ENCODE measurements at regions not wholly inside any gene's neighbourhood (a gene's known extent, or its start where the extent isn't known, plus 50 kb on each side); places are given as distances from the start of the nearest gene placed in this dataset.
"Not testable (repeated sequence)": the region's sequence is repeated elsewhere in the genome, so short reads cannot be mapped to it uniquely, and the experiment has no call there.

DNA sequence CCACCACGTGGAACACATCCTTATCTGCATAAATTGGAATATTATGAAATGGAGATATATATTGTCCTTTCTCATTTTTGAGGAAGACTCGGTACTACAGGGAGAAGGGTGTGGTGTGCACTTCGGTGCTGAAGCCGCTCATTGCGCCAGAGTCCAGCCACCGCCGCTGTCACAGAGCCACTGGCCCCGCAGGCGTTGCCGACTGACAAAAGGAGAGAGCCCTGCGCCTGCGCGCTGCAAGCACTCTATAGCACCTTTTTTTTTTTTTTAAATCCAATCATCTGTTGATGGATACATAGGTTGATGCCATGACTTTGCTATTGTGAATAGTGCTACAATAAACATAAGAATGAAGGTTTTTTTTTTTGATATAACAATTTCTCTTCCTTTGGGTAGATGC is 130.0 kb upstream of the TBC1D5 start:
- Histone ChIP-seq H3K9me3 (ENCODE audit: low read depth, low read length) (no peaks in the 10 kb centered on the region), H3K4me1 (ENCODE audit: insufficient read depth, low read length) (peaks cover 7% of the 10 kb centered on the region), H3K4me3 (ENCODE audit: low read length) (no peak overlapping the region), H3K27me3 (ENCODE audit: insufficient read depth, low read length) (no peaks in the 10 kb centered on the region)

DNA sequence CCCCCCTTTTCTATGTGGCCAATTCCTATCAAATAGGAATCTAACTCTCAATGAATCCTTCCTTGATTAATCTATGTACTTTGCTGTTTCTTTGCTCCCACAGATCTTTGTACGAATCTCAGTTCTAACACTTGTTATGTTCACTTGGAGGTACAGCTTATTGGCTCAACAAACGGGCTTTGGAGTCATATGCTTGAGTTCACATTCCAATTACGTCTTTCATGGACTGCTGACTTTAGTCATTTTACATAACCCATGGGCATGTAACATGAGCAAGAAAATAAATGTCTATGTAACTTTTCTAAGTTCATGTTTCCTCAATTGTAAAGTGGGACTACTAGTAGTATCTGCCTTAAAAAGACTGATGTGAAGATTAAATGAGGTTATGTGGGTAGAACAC is 123.2 kb upstream of the TBC1D5 start:
- Histone ChIP-seq H3K9me3 (ENCODE audit: low read depth, low read length) (no peaks in the 10 kb centered on the region), H3K4me1 (ENCODE audit: insufficient read depth, low read length) (no peaks in the 10 kb centered on the region), H3K27me3 (ENCODE audit: insufficient read depth, low read length) (no peaks in the 10 kb centered on the region), H3K4me3 (ENCODE audit: low read length) (no peak overlapping the region)

DNA sequence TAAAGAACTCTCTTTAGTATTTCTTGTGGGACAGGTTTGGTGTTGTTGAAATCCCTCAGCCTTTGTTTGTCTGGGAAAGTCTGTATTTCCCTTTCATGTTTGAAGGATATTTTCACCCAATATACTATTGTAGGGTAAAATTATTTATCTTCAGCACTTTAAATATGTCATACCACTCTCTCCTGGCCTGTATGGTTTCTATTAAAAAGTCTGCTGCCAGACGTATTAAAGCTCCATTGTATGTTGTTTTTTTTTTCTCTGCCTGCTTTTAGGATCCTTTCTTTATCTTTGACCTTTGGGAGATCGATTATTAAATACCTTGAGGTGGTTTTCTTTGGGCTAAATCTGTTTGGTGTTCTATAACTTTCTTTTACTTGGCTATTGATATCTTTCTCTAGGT is 119.0 kb upstream of the TBC1D5 start:
- H3K27me3 ChIP-seq (ENCODE audit: insufficient read depth, low read length): no peaks in the 10 kb centered on the region
- H3K4me3 ChIP-seq (ENCODE audit: low read length): no peak overlapping the region
- no peaks in the 10 kb centered on the region for H3K4me1 ChIP-seq (ENCODE audit: insufficient read depth, low read length)
- H3K9me3 ChIP-seq (ENCODE audit: low read depth, low read length): no peaks in the 10 kb centered on the region

DNA sequence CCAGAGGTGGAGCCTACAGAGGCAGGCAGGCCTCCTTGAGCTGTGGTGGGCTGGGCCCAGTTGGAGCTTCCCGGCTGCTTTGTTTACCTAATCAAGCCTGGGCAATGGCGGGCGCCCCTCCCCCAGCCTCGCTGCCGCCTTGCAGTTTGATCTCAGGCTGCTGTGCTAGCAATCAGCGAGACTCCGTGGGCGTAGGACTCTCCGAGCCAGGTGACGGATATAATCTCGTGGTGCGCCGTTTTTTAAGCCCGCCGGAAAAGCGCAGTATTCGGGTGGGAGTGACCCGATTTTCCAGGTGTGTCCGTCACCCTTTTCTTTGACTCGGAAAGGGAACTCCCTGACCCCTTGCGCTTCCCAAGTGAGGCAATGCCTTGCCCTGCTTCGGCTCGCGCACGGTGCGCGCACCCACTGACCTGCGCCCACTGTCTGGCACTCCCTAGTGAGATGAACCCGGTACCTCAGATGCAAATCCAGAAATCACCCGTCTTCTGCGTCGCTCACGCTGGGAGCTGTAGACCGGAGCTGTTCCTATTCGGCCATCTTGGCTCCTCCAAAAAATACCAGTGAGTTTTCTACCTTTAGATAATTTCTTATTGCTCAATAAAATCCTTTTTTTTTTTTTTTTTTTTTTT is 118.5 kb upstream of the TBC1D5 start:
- not testable (repeated sequence) for H3K4me3 ChIP-seq (ENCODE audit: low read length); H3K9me3 ChIP-seq (ENCODE audit: low read depth, low read length); H3K27me3 ChIP-seq (ENCODE audit: insufficient read depth, low read length); H3K4me1 ChIP-seq (ENCODE audit: insufficient read depth, low read length)

DNA sequence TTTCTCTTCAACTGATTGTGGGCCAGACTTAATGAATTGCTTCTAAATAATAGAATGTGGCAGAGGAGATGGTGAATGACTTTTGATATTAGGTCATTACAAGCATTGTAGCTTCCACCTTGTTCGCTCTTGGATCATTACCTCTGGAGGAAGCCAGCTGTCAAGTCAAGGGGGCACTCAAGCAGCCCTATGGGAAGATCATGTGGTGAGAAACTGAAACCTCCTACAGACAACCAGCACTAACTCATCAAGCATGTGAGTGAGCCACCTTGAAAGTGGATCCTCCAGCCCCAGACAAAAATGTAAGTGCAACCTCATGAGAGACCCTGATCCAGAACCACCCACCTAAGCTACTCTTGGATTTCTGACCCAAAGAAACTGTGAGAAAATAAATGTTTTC is 109.8 kb upstream of the TBC1D5 start:
- Histone ChIP-seq H3K27me3 (ENCODE audit: insufficient read depth, low read length) (no peaks in the 10 kb centered on the region), H3K4me3 (ENCODE audit: low read length) (no peak overlapping the region), H3K4me1 (ENCODE audit: insufficient read depth, low read length) (no peaks in the 10 kb centered on the region), H3K9me3 (ENCODE audit: low read depth, low read length) (no peaks in the 10 kb centered on the region)

DNA sequence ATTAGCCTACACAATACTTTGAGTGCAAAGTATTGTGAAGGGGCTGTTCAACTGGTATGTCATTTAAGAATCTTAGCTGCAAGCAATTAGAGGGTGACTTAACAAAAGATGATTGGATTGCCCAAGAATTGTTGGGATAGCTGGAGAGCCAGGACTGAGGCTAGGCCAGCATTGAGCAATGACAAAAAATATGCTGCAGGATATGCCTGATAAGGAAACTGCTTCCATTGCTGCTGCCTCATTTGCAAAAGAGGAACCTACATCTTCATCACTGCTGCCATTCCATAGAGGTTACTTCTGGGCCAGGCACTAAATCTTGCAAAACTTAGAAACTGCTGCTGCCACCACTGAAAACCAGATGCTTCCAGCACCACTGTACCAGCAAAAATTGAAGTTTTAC is 108.0 kb upstream of the TBC1D5 start:
- Histone ChIP-seq H3K27me3 (ENCODE audit: insufficient read depth, low read length) (no peaks in the 10 kb centered on the region), H3K9me3 (ENCODE audit: low read depth, low read length) (no peaks in the 10 kb centered on the region), H3K4me1 (ENCODE audit: insufficient read depth, low read length) (no peaks in the 10 kb centered on the region), H3K4me3 (ENCODE audit: low read length) (no peak overlapping the region)

DNA sequence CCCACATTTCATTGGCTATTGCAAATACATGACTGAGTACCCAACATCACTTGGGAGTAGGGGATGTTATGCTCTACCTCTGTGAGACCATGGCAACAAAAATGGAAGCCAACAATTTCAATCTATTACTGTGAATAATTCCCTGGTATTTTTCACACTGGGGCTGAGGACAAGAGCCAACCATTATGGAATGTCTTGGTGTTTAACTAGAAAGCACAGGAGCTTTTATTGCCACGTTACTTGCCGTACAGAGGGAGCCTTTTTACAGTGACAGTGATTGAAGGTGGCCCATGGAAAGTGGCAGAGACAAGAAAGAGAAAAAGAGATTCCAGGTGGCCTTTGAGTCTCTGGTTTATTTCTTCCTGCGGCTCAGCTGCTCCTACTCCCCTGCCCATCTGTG is 105.7 kb upstream of the TBC1D5 start:
- Histone ChIP-seq H3K9me3 (ENCODE audit: low read depth, low read length) (no peaks in the 10 kb centered on the region), H3K27me3 (ENCODE audit: insufficient read depth, low read length) (no peaks in the 10 kb centered on the region), H3K4me1 (ENCODE audit: insufficient read depth, low read length) (no peaks in the 10 kb centered on the region), H3K4me3 (ENCODE audit: low read length) (no peak overlapping the region)

DNA sequence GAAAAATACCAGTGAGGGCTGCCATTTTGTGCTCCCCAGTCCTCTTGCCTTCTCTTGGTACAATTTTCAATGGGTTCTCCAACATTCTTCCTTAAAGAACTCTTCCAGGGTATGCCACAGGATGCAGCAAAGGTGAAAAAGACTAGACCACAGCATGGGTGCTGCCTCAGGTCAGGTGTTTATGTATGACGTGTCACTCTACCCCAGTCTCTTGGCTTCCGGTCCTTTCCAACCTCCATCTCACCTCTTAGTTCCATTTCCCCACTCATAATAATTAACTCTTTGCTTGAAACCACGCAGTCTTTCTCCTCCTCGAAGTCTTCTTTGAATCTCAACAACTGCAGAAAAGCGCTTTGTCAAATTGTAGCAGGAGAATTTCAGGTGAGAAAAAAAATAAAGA is 104.7 kb upstream of the TBC1D5 start:
- H3K9me3 ChIP-seq (ENCODE audit: low read depth, low read length): no peaks in the 10 kb centered on the region
- no peak overlapping the region for H3K4me3 ChIP-seq (ENCODE audit: low read length)
- no peaks in the 10 kb centered on the region for H3K27me3 ChIP-seq (ENCODE audit: insufficient read depth, low read length)
- no peaks in the 10 kb centered on the region for H3K4me1 ChIP-seq (ENCODE audit: insufficient read depth, low read length)

DNA sequence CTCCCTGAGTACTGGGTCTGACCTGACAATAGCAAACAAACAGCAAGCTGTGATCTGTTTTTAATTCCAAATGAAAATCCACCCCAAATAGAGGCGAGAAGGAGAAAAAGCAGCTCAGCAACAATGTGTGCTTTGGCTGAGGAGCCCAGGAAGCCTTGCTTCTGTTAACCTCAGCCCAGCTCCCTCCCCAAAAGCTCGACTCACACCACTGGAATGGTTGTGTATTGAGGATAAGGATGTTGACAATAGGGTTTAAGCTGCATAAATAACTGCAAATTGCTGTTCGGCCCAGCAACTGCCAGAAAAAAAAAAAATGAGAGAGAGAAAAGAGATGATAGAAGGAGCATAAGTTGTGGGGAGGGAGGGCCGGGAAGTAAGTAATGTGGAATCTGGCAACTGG is 104.0 kb upstream of the TBC1D5 start:
- Histone ChIP-seq H3K4me1 (ENCODE audit: insufficient read depth, low read length) (no peaks in the 10 kb centered on the region), H3K4me3 (ENCODE audit: low read length) (no peak overlapping the region), H3K27me3 (ENCODE audit: insufficient read depth, low read length) (no peaks in the 10 kb centered on the region), H3K9me3 (ENCODE audit: low read depth, low read length) (no peaks in the 10 kb centered on the region)

DNA sequence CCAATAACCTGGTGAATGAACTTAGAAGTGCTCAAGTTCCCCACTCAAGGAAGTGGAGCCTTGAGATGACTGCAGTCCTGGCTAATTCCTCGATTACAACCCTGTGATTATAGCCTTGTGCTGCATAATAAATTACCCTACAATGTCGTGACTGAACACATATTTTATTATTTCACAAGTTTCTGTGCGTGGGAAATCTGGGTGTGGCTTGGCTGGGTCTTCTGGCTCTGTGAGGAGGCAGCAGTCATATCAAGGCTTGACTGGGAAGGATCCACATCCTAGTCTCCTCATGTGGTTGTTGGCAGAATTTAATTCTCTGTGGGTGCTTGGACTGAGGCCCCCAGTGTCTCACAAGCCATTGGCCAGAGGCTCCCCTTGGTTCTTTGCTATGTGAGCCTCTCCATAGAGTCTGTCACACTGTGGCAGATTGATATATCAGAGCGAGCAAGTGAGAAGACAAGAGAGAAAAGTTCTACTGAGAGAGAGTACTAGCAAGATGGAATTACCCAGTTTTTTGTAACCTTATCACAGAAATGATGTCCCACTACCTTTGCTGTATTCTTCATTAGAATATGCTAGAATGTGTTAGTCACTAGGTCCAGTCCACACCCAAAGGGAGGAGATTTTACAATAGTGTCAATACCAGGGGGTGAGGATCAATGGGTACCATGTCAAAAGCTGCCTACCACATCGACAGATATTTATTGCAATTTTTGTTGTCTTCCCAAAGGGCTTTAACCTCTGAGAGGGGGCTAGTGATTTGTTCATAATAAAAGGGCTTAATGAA is 102.8 kb upstream of the TBC1D5 start:
- Histone ChIP-seq H3K27me3 (ENCODE audit: insufficient read depth, low read length) (no peaks in the 10 kb centered on the region), H3K4me1 (ENCODE audit: insufficient read depth, low read length) (peaks cover 4% of the 10 kb centered on the region), H3K4me3 (ENCODE audit: low read length) (no peak overlapping the region)

DNA sequence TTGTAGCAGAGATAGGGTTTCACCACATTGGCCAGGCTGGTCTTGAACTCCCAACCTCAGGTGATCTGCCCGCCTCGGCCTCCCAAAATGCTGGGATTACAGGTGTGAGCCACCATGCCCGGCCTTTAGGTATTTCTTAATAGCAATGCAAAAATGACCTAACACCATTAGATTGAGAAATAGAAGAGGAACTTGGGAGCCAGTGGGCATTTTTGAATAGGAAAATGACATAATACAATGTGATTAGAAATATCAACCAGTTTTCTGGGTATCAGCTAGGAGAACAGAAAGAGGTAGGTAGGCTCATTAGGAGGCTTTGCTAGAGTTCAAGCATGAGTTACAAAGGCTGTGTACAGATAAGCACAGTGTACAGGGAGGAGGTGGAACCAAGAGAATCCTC is 101.8 kb upstream of the TBC1D5 start:
- peaks cover 4% of the 10 kb centered on the region for H3K4me1 ChIP-seq (ENCODE audit: insufficient read depth, low read length)
- no peak overlapping the region for H3K4me3 ChIP-seq (ENCODE audit: low read length)
- H3K27me3 ChIP-seq (ENCODE audit: insufficient read depth, low read length): no peaks in the 10 kb centered on the region
- no peaks in the 10 kb centered on the region for H3K9me3 ChIP-seq (ENCODE audit: low read depth, low read length)

More for the DNA sequence above, 102.8 kb upstream of the TBC1D5 start:
- H3K9me3 ChIP-seq (ENCODE audit: low read depth, low read length): no peaks in the 10 kb centered on the region

DNA sequence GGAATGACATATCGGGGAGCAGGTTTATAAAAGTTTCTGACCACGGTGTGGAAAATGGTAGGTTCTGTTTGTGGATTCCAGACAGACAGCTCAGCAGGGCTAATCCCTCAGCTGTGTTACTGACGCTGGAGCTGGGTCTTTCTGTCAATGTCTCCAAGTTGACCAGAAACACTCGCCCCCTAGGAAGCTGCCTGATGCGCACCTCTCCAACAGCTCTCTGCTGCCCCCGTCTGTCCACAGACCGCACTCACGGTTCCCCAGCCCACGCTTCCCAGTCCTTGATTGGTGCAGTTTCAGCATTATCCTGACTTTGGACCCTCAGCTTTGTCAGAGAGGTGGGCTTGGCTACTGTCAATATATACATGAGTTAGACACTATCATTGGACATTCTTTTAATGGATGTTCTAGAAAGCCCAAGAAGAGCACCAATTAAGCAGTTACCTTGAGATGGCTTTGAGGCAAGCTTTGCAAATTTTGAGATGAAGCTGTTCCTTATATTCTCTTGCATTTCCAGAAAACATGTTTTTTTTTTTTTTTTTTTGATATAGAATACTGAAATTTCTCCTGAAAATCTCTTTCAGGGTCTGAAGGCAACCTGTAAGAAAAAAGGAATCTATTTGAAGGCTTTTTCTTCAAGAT is 98.9 kb upstream of the TBC1D5 start:
- H3K27me3 ChIP-seq (ENCODE audit: insufficient read depth, low read length): peaks cover 5% of the 10 kb centered on the region
- peaks cover 4% of the 10 kb centered on the region for H3K4me1 ChIP-seq (ENCODE audit: insufficient read depth, low read length)
- H3K4me3 ChIP-seq (ENCODE audit: low read length): no peak overlapping the region
- no peaks in the 10 kb centered on the region for H3K9me3 ChIP-seq (ENCODE audit: low read depth, low read length)

DNA sequence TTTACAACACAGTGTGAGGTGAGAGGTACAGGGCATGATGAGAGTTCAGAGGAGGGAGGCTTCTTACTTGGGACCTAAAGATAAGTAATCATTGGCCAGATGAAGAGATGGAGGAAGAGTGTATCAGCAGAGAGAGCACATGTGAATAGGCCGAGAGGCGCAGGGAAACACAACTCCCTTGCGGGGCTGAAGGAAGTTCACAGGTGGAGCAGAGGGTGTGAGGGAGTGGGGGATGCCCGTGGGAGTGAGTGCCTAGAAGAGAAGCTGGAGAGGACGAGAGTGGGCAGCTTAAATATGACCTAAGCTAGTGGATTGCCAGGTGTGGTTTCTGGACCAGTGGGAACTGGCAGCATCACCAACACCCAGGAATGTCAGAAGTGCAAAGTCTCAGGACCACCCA is 98.2 kb upstream of the TBC1D5 start:
- no peak overlapping the region for H3K4me3 ChIP-seq (ENCODE audit: low read length)
- H3K4me1 ChIP-seq (ENCODE audit: insufficient read depth, low read length): peaks cover 4% of the 10 kb centered on the region
- H3K27me3 ChIP-seq (ENCODE audit: insufficient read depth, low read length): peaks cover 5% of the 10 kb centered on the region
- no peaks in the 10 kb centered on the region for H3K9me3 ChIP-seq (ENCODE audit: low read depth, low read length)

DNA sequence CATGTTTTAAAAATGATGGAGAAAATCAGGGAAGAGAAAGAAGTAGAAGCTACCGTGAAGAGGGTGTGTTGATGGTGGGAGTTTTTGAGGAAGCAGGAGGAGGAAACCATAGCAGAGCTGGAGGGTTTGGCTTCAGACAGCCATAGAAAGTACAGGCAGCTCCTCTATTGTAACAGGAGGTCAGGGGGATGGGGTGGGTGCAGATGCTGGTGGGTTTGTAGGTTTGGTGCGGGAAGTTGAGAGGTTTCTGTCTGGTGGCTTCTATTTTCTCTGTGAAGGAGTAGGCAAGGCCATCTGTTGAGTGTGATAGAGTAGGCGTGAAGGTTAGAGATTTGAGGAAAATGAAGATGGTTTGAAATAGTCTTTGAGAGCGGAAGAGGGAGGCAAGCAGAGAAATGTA is 97.7 kb upstream of the TBC1D5 start:
- H3K9me3 ChIP-seq (ENCODE audit: low read depth, low read length): no peaks in the 10 kb centered on the region
- H3K27me3 ChIP-seq (ENCODE audit: insufficient read depth, low read length): peaks cover 5% of the 10 kb centered on the region
- H3K4me3 ChIP-seq (ENCODE audit: low read length): no peak overlapping the region
- H3K4me1 ChIP-seq (ENCODE audit: insufficient read depth, low read length): peaks cover 4% of the 10 kb centered on the region

DNA sequence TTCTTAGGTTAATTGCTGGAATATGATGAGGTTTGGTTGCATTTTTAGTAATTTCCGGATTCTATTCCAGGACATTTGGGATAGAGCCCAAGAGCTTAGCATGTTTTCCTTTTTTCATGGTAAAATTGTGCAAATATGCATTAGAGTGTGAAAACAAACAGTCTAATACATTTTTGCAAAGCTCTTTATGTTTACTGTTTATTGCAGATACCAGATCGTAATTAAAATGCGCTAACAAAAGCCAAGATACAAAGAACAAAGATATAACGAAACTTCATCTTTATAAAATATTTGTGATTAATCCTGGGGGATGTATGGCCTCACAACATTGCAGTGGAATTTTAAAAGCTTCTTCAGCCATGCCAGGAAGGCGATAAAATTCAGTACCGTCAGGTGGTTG is 94.5 kb upstream of the TBC1D5 start:
- Histone ChIP-seq H3K9me3 (ENCODE audit: low read depth, low read length) (no peaks in the 10 kb centered on the region), H3K4me1 (ENCODE audit: insufficient read depth, low read length) (peaks cover 4% of the 10 kb centered on the region), H3K4me3 (ENCODE audit: low read length) (no peak overlapping the region), H3K27me3 (ENCODE audit: insufficient read depth, low read length) (peaks cover 5% of the 10 kb centered on the region)

DNA sequence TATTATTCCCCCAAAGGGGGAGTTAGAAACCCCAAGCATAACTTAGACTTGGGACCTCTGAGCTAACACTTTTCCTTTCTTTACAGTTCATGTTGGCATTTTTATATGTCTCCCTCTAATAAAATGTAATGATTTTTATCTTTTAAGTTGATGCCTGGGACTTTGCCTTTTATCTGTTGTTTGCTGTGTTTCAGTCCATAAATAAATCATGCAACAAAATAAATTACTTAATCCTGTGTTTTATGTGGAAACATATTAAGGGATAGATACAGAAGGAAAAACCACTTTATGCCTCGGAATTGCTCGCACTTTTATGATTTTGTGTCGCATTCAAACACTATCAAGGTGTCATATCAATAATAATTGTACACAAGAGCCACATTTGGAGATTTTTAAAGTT is 93.7 kb upstream of the TBC1D5 start:
- no peaks in the 10 kb centered on the region for H3K9me3 ChIP-seq (ENCODE audit: low read depth, low read length)
- peaks cover 5% of the 10 kb centered on the region for H3K27me3 ChIP-seq (ENCODE audit: insufficient read depth, low read length)
- H3K4me1 ChIP-seq (ENCODE audit: insufficient read depth, low read length): peaks cover 2% of the 10 kb centered on the region
- no peak overlapping the region for H3K4me3 ChIP-seq (ENCODE audit: low read length)
